ENCODE measurements at regions not wholly inside any gene's neighbourhood (a gene's known extent, or its start where the extent isn't known, plus 50 kb on each side); places are given as distances from the start of the nearest gene placed in this dataset.

DNA sequence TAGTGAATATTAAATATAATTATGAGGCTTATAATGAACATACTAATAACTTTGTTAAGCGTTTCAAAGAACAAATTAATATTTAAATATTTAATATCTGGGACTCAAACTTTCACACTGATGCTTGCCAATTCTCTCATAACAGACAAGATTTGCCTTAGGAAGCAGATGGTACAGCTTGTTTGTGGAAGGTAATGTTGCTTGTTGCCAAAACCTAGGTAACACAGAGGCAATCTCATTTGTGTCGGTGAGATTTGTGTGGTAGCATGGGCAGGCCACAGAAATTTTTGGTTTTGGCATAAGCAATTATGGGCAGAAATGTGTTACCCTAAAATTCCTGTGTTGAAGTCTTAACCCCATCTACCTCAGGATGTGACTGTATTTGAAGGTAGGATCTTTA lies 114.9 kb upstream of the AFF2 start:
- TF ChIP-seq, protein P1, sequence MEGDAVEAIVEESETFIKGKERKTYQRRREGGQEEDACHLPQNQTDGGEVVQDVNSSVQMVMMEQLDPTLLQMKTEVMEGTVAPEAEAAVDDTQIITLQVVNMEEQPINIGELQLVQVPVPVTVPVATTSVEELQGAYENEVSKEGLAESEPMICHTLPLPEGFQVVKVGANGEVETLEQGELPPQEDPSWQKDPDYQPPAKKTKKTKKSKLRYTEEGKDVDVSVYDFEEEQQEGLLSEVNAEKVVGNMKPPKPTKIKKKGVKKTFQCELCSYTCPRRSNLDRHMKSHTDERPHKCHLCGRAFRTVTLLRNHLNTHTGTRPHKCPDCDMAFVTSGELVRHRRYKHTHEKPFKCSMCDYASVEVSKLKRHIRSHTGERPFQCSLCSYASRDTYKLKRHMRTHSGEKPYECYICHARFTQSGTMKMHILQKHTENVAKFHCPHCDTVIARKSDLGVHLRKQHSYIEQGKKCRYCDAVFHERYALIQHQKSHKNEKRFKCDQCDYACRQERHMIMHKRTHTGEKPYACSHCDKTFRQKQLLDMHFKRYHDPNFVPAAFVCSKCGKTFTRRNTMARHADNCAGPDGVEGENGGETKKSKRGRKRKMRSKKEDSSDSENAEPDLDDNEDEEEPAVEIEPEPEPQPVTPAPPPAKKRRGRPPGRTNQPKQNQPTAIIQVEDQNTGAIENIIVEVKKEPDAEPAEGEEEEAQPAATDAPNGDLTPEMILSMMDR (IDR thresholded peaks at IDR 0.05; ENCODE audit: unreplicated experiment): no peak
- H3K4me3 Mint-ChIP-seq (ENCODE audit: low read depth): no peak overlapping the region
- DNase-seq (ENCODE audit: low spot score, unreplicated experiment): no peak
- no peaks in the 10 kb centered on the region for H3K4me1 Mint-ChIP-seq (ENCODE audit: low read depth)
- no peaks in the 10 kb centered on the region for H3K27me3 Mint-ChIP-seq
- no peak overlapping the region for H3K27ac Mint-ChIP-seq
- peaks cover 10% of the 10 kb centered on the region for H3K9me3 Mint-ChIP-seq (ENCODE audit: low read depth)
- peaks cover 2% of the 10 kb centered on the region for H3K36me3 Mint-ChIP-seq (ENCODE audit: insufficient read depth)

DNA sequence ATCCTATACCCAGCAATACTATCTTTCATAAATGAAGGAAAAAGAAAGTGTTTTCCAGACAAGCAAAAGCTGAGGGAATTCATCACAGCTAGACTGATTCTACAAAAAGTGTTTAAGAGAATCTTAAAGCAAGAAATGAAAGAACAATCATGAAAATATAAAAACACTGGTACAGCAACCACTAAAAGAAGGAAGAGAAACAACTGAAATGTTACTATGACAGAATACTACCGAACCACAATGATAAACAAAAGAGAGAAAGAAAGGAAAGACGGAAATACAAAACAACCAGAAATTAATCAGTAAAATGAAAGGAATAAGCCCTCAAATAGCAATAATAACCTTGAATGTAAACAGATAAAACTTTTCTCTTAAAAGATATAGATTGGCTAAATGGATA lies 110.8 kb upstream of the AFF2 start:
- peaks cover 2% of the 10 kb centered on the region for H3K36me3 Mint-ChIP-seq (ENCODE audit: insufficient read depth)
- no peak for DNase-seq (ENCODE audit: low spot score, unreplicated experiment)
- no peaks in the 10 kb centered on the region for H3K4me1 Mint-ChIP-seq (ENCODE audit: low read depth)
- no peak overlapping the region for H3K4me3 Mint-ChIP-seq (ENCODE audit: low read depth)
- TF ChIP-seq, protein P1 (IDR thresholded peaks at IDR 0.05; ENCODE audit: unreplicated experiment): no peak
- H3K27ac Mint-ChIP-seq: no peak overlapping the region
- no peaks in the 10 kb centered on the region for H3K27me3 Mint-ChIP-seq
- H3K9me3 Mint-ChIP-seq (ENCODE audit: low read depth): peaks cover 21% of the 10 kb centered on the region

DNA sequence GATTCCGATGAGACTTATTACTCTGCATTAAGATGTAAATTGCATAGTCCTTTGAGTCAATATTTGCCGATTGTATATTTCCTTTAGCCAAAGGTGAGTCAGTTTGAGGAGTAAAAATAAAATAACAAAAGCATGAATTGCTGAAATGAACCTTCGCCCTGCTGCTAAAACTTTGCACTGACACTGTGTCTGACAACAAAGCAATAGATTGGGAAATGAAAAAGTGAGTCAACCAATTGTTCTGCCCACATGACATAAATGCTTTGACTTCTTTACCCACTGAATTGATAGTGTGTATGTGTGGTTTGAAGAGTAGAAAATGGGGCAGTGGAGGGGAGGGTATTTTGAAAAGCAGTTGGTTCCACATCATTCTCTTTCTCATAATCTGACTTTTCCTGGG lies 88.4 kb upstream of the AFF2 start:
- Mint-ChIP-seq H3K4me3 (ENCODE audit: low read depth) (no peak overlapping the region), H3K36me3 (ENCODE audit: insufficient read depth) (no peaks in the 10 kb centered on the region), H3K4me1 (ENCODE audit: low read depth) (peaks cover 4% of the 10 kb centered on the region), H3K27ac (no peak overlapping the region), H3K9me3 (ENCODE audit: low read depth) (peaks cover 32% of the 10 kb centered on the region), H3K27me3 (no peaks in the 10 kb centered on the region)
- DNase-seq (ENCODE audit: low spot score, unreplicated experiment): no peak
- TF ChIP-seq, protein P1 (IDR thresholded peaks at IDR 0.05; ENCODE audit: unreplicated experiment): no peak

DNA sequence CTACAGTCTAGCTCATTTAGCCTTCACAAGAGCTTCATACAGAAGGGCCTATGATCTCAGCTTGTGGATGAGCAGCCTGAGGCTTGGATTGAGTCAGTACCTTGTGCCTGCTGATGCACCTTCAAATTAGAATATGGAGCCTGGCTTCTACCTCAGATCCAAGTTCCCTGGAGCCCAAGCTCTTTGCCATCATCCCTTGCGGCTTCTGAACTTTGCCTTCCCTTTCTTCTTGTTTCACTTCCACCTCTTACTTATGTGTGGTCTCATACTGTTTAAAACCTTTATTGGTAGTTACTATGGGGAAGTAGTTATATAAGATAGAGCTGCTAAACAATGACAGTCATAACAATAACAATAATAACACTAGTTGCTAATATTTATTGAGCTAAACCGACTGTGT lies 84.3 kb upstream of the AFF2 start:
- Mint-ChIP-seq H3K27ac (no peak overlapping the region), H3K27me3 (no peaks in the 10 kb centered on the region), H3K4me1 (ENCODE audit: low read depth) (no peaks in the 10 kb centered on the region), H3K4me3 (ENCODE audit: low read depth) (no peak overlapping the region), H3K9me3 (ENCODE audit: low read depth) (peaks cover 33% of the 10 kb centered on the region), H3K36me3 (ENCODE audit: insufficient read depth) (no peaks in the 10 kb centered on the region)
- no peak for DNase-seq (ENCODE audit: low spot score, unreplicated experiment)
- TF ChIP-seq, protein P1 (IDR thresholded peaks at IDR 0.05; ENCODE audit: unreplicated experiment): no peak

DNA sequence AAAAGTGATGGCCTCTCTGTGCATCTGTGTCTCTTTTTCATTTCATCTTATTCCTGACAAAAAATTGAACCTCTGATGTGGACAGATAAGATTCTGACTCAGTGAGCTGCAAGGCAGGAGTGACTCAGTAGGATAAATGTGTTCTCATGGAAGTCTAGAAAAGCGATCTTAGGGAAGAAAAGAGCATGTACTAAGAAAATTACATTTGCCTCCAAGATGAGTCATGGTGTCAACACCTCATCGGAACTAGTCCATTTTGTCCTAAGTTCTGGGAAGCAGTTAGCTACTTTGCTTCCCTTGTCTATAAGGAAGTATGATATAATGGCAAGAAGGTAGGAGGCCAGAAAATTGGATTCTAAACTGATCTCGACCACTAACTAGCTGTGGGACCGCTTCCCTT lies 83.5 kb upstream of the AFF2 start:
- Mint-ChIP-seq H3K27me3 (no peaks in the 10 kb centered on the region), H3K27ac (no peak overlapping the region), H3K36me3 (ENCODE audit: insufficient read depth) (no peaks in the 10 kb centered on the region), H3K4me3 (ENCODE audit: low read depth) (no peak overlapping the region), H3K4me1 (ENCODE audit: low read depth) (no peaks in the 10 kb centered on the region), H3K9me3 (ENCODE audit: low read depth) (peaks cover 31% of the 10 kb centered on the region)
- no peak for DNase-seq (ENCODE audit: low spot score, unreplicated experiment)
- TF ChIP-seq, protein P1 (IDR thresholded peaks at IDR 0.05; ENCODE audit: unreplicated experiment): no peak

Data from progenitor cell of endocrine pancreas (in vitro differentiated cells).